HG02623 (cell line): ENCODE measurements at regions not wholly inside any gene's neighbourhood (a gene's known extent, or its start where the extent isn't known, plus 50 kb on each side); places are given as distances from the start of the nearest gene placed in this dataset.

Source experiments
- ATAC-seq: cut with Tn5 transposase; IDR thresholded peaks from one replicate; pipeline ENCODE4 v1.9.1; 2021; ENCODE audit warnings: moderate library complexity; ENCODE audit not compliant: unreplicated experiment

- no peak for ATAC-seq
Observed at GRCh38 chr1:239023732-239024360, 362.5 kb upstream of the CHRM3 start.

DNA sequence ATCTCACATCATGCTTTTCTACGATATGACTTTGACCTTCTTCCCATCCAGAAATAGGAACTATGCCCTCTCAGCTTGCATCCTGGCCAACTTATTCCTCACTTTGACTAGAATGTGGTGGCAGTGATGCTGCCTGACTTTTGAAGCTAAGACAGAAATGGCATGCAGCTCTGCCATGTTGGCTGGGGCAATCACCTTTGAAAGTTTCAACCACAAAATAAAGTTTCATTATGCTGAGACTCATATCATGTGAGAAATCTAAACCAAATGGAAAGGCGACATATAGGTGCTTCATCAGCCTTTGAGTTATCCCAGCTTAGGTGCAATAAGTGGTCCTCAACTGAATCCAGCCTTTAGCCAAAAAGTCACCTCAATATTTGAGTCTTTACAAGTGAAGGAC is 370.0 kb upstream of the CHRM3 start:
- ATAC-seq, result no peak

DNA sequence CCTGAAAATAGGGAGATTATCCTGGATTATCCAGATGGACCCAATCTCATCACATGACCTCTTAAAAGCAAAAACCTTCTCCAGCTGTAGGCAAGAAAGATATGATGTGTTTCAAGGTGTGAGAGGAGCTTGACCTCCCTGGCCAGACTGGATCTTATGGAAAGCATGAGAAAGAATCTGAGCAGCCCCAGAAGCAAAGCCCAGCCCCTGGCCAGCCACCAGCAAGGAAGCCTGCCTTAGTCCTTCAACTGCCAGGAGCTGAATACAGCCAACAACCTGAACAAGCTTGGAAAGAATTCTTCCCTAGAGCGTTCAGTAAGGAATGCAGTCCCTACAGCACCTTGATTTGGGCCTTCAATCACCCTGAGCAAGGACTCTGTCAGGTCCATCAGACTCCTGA is 375.0 kb upstream of the CHRM3 start:
- no peak for ATAC-seq

GRCh38 chr1:239008568-239008967 is 377.8 kb upstream of the CHRM3 start:
- no peak for ATAC-seq

GRCh38 chr1:239006276-239006675 is 380.1 kb upstream of the CHRM3 start:
- ATAC-seq, result no peak

GRCh38 chr1:238999944-239000343 is 386.4 kb upstream of the CHRM3 start:
- ATAC-seq, result no peak

GRCh38 chr1:238998577-238998976 is 387.8 kb upstream of the CHRM3 start:
- ATAC-seq, result no peak

DNA sequence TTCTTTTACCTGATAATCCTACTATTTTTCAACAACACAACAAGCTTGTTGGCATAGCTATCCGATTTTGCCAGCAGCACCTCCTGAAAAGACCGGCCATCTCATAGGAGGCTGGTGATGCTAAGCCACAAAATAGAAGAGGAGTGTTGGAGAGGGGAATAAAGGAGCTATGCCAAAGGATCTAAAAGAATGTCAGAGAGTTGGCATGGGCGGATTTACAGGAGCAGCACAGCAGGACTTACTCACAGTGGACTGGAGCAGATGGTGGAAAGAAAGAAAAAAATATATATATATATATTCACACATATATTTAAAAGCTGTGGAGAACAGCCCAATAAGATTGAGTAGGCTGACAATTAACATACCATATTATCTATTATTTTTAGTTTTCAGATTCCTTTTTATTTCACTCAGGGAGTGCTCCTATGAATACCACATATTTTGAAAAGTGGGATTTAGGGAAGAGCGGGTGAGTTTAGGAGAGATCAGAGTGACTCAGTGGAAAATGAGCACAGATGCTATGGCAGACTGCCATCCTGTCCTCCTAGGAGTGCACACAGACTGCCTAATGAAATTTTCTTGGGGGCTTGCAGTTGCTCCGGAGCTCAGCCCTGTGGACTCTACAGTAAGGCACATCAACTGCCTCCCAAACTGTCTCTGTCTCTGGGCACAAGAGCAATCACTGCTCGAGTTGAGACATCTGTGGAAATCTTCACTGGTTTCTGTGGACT is 394.4 kb upstream of the CHRM3 start:
- no peak for ATAC-seq

DNA sequence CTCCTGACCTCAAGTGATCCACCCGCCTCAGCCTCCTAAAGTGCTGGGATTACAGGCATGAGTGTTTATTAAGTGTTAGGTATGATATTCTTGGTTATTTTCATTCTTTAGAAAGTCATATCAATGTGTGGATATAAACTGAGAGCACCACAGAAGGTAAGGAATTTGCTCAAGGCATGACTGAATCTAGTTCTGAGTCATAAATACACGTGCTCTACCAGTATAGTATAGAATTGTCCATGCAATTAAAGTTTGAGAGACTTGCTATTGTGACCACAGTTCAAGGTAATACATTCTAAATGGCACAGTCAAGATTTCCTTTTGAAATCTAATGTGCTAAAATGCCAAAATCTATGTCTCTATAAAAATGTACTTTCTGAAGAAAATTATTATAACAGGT is 401.1 kb upstream of the CHRM3 start:
- no peak for ATAC-seq

DNA sequence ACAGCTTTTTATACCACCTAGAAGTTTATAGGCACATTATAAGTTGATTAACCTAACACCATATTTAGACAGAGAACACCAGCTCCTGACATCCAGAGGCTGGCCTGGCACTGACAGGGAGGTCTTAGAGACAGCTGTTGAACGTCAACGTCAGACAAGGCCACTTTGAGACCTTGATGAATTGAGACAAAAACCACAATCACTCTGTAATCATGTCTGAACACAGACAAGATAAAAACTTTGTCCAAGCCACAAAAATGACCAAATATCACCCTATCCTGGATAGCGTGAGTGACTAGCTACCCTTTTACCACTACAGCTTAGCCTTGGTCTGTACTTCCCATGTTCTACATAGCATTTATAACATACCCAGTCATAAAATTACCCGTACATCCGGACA is 403.6 kb upstream of the CHRM3 start:
- no peak for ATAC-seq

DNA sequence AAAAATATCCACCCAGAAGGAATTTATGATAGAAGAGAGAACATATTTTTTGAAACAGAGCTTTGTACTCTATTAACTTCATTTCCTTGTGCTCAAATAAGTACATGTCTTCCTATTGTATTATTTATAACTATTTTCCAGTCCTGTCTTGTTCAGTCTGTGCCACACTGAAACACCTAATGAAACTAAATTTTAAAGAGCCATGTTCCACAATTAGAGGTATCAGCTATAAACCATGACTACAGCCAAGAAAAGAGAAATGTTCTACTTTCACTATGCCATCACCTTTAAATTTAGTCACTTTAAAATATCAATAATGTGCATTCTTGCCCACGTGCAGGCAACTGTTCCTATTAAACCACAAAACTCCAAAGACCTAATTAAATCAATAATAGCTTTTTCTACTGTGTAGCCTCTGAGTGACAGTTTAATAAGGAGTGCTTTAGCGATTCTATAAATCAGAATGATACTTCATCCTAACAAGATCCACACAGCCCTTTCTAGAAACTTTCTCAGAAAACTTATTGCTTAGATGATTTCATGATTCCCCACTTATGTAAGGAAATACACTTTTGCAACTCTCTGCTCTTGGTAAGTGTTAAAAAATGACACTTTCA is 404.9 kb upstream of the CHRM3 start:
- ATAC-seq, result no peak

- no peak for ATAC-seq
Observed at GRCh38 chr1:238980053-238980452, 406.3 kb upstream of the CHRM3 start.

- ATAC-seq, result no peak
Observed at GRCh38 chr1:238964631-238965030, 421.7 kb upstream of the CHRM3 start.

DNA sequence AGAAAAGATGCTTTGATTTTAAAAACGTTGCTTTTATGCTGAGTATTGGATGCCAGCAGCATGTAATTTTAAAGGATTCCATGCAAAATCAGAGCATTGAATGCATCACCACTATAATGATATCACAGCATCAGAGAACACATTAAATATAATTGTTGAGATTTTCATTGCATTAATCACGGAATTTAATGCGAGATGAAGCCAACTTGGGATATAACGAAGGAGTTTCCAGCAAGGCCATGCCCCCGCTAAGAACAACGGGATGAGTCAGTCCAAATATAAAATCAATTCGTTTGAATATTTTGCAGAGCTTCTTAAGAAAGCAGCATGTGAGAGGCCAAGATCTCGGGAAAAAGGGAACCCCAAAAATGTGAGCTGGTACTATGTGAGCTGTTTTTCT is 423.4 kb upstream of the CHRM3 start:
- no peak for ATAC-seq

DNA sequence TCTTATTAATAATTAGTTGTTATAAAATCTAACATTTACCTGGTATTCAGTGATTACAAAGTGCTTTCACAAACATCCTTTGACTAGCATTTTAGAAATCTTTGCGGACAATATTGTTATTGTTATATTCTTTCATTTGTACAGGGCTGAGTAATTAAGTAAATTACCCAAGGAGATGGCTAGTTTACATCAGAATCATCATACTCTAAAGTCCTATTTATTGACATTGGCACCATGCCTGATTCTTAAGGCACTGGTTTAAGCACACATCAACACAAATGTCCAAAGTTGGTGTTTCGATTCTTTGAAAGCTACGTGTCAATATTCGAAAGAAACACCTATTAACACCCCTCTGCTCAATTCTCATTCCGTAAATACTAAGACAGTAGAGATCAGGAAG is 424.6 kb upstream of the CHRM3 start:
- ATAC-seq, result no peak

GRCh38 chr1:238960071-238960470 is 426.3 kb upstream of the CHRM3 start:
- ATAC-seq, result no peak

GRCh38 chr1:238955934-238956333 is 430.4 kb upstream of the CHRM3 start:
- ATAC-seq, result no peak

GRCh38 chr1:238954865-238955264 is 431.5 kb upstream of the CHRM3 start:
- ATAC-seq, result no peak

- ATAC-seq, result no peak
Observed at GRCh38 chr1:238953448-238954010, 432.8 kb upstream of the CHRM3 start.

GRCh38 chr1:238951809-238952208 is 434.6 kb upstream of the CHRM3 start:
- no peak for ATAC-seq

- no peak for ATAC-seq
Observed at GRCh38 chr1:238950784-238951183, 435.6 kb upstream of the CHRM3 start.

GRCh38 chr1:238950017-238950416 is 436.4 kb upstream of the CHRM3 start:
- no peak for ATAC-seq
